Urinary bladder (tissue), 3 donors: ENCODE measurements at regions not wholly inside any gene's neighbourhood (a gene's known extent, or its start where the extent isn't known, plus 50 kb on each side); places are given as distances from the start of the nearest gene placed in this dataset.
A peak's percentile ranks its signal among the peaks of the same experiment; 100 is the strongest.

Experiments used
- DNase-seq: peaks from one replicate; pipeline ENCODE4 v3.0.0-alpha.2; 2015; ENCODE audit errors: extremely low spot score
- H3K27ac ChIP-seq: one replicate; pipeline ENCODE4 v1.5.1; 2013; ENCODE audit warnings: low read depth, mild to moderate bottlenecking, moderate library complexity
- H3K36me3 ChIP-seq: one replicate; pipeline ENCODE4 v1.6.1; 2013; ENCODE audit warnings: mild to moderate bottlenecking, moderate library complexity; ENCODE audit not compliant: insufficient read depth
- H3K4me1 ChIP-seq: one replicate; pipeline ENCODE4 v1.6.1; 2013; ENCODE audit warnings: mild to moderate bottlenecking, moderate library complexity; ENCODE audit not compliant: insufficient read depth
- H3K4me3 ChIP-seq: one replicate; pipeline ENCODE4 v1.5.1; 2013; ENCODE audit warnings: low read depth, low read length
- WGBS: extraction: QIAGEN DNeasy Blood & Tissue Kit; methylation state at CpG from one replicate; pipeline ENCODE4 v1.1.7; 2013; 5-methylcytosine and 5-hydroxymethylcytosine counted together
- donor health status: healthy with polysubstance abuse.
- donor health status: healthy.

- no peak overlapping the region for H3K27ac ChIP-seq
- H3K4me3 ChIP-seq, result no peak overlapping the region
- no peaks in the 10 kb centered on the region for H3K4me1 ChIP-seq
- WGBS, result 13% methylated on average over 2 of the region's 2 CpGs
- no peaks in the 10 kb centered on the region for H3K36me3 ChIP-seq
- no peak for DNase-seq
These were observed 638.5 kb upstream of the CAMK1G start for GRCh38 chr1:208944981-208945451.

- Histone ChIP-seq H3K36me3 (no peaks in the 10 kb centered on the region), H3K4me1 (no peaks in the 10 kb centered on the region), H3K4me3 (no peak overlapping the region), H3K27ac (no peak overlapping the region)
- 42% methylated on average over 3 of the region's 3 CpGs for WGBS
- DNase-seq, result no peak
These were observed 633.3 kb upstream of the CAMK1G start for GRCh38 chr1:208950206-208950605.

DNA sequence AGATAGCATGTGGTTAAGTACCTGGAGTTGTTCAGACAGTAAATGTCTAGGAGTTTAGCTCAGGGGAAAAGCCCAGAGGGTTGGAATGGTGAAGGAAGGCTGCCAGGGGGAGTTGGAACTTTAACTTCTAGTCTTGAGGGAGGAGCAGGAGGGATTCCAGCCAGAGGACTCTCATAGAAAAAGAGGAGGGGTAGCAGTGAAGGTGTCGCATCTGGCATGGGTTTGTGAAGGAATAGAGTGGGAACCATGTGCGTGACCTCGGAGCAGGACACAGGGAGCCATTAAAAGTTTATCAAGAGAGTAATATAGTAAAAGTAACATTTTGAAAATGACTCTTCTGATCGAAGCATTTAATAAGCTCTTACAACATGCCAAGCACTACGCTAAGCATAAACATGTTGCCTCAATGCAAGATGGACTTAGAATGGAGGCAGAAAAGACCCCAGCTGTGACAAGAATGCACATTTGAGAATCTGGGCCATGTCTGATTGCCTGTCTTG is 632.4 kb upstream of the CAMK1G start:
- no peak for DNase-seq
- 63% methylated on average over 5 of the region's 5 CpGs for WGBS
- Histone ChIP-seq H3K4me1 (no peaks in the 10 kb centered on the region), H3K27ac (no peak overlapping the region), H3K36me3 (no peaks in the 10 kb centered on the region), H3K4me3 (no peak overlapping the region)

DNA sequence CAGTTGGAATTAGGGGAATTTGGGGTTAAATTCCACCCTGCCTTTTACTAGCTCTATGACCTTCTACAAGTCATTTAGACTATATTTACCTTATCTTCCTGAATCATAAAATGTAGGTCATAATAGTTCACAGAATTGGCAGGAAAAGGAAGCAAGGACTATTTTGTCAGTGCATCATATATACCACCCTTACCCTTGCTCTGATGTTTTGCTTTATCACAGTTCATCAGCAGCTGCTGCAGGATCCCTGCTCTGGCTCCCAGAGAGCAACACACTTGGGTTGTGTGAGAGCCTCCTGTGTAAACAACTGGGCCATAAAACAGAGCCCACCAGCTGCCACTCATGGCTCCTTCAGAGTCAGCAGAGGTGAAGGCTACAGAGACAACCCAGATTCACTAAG is 631.6 kb upstream of the CAMK1G start:
- no peaks in the 10 kb centered on the region for H3K4me1 ChIP-seq
- no peak overlapping the region for H3K4me3 ChIP-seq
- H3K36me3 ChIP-seq, result no peaks in the 10 kb centered on the region
- H3K27ac ChIP-seq, result no peak overlapping the region
- no peak for DNase-seq

DNA sequence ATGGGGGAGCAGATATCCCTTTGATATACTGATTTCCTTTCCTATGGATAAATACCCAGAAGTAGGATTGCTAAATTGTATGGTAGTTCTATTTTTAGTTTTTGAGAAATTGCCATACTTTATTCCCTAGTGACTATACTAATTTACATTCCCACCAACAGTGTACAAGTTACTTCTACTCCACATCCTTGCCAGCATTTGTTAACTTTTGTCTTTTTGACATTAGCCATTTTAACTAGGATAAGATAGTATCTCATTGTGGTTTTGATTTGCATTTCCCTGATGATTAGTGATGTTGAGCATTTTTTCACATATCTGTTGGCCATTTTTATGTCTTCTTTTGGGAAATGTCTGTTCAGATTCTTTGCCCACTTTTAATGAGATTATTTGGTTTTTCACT is 620.6 kb upstream of the CAMK1G start:
- no peaks in the 10 kb centered on the region for H3K36me3 ChIP-seq
- H3K4me3 ChIP-seq, result no peak overlapping the region
- no peak for DNase-seq
- H3K27ac ChIP-seq, result no peak overlapping the region
- no peaks in the 10 kb centered on the region for H3K4me1 ChIP-seq

- Histone ChIP-seq H3K4me3 (no peak overlapping the region), H3K27ac (no peak overlapping the region), H3K36me3 (no peaks in the 10 kb centered on the region), H3K4me1 (no peaks in the 10 kb centered on the region)
- DNase-seq, result no peak
These were observed 618.2 kb upstream of the CAMK1G start for GRCh38 chr1:208965351-208965750.

GRCh38 chr1:208967334-208967733 is 616.2 kb upstream of the CAMK1G start:
- 88% methylated on average over 4 of the region's 4 CpGs for WGBS
- H3K27ac ChIP-seq, result no peak overlapping the region
- no peaks in the 10 kb centered on the region for H3K36me3 ChIP-seq
- no peaks in the 10 kb centered on the region for H3K4me1 ChIP-seq
- DNase-seq, result no peak
- H3K4me3 ChIP-seq, result no peak overlapping the region

DNA sequence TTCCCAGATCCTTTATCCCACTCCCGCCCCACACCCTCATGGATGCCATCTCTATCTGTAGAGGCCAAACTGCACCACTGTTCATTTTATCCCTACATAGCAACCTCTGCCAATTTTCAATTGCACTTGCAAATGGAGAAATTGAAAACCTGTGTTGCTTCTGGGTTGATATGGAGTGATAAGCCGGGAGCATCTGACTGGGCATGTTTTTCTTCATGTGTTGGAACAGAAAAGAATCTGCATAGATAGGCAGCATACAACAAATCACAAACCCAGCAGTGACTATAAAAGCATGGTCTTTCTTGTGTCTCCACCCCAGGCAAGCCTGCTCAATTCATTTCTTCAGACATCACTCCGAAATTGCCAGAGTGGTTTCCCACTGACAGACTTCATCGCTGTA is 608.8 kb upstream of the CAMK1G start:
- DNase-seq, result no peak
- Histone ChIP-seq H3K27ac (no peak overlapping the region), H3K36me3 (no peaks in the 10 kb centered on the region), H3K4me3 (no peak overlapping the region), H3K4me1 (no peaks in the 10 kb centered on the region)
- 85% methylated on average over 4 of the region's 4 CpGs for WGBS

DNA sequence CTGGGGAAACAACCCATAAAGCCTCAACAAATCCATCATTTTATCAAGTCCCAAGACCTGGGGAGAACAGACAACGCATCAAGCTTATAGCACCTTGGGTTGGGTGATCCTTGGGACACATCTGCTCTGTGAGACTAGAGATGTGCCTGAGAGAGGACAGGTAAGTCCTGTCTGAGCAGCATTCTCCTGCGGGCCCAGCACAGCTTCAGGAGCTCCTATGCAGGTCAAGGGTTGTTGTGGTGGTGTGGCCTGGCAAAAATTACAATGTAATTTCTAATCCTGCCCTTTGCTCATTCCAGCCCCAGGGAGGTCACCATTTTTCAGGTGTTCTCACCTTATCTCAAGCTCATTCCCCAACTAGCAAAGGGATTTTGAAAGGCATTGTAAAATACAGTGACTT is 608.1 kb upstream of the CAMK1G start:
- Histone ChIP-seq H3K4me1 (no peaks in the 10 kb centered on the region), H3K27ac (no peak overlapping the region), H3K4me3 (no peak overlapping the region), H3K36me3 (no peaks in the 10 kb centered on the region)
- WGBS, result 87% methylated on average over 2 of the region's 2 CpGs
- no peak for DNase-seq

DNA sequence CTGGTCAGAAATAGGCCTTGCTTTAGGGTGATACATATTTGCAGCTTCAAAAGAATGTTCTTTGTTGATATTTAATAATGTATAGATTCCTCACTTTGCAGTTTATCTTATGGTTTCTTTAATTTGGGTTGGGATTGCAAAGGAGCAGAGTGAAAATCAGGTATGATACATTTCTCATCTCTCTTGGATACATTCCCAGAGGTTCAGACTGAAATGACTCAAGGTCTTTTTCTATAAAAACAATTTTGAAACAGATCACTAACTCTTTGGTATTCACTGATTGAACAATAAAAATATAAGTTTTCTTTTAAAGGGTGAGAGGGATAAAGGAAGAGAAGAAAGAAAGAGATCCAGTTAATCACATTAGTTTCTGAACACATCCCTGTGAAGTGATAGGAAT is 606.5 kb upstream of the CAMK1G start:
- no peak overlapping the region for H3K27ac ChIP-seq
- H3K4me1 ChIP-seq, result no peaks in the 10 kb centered on the region
- no peak for DNase-seq
- H3K4me3 ChIP-seq, result no peak overlapping the region
- H3K36me3 ChIP-seq, result no peaks in the 10 kb centered on the region

GRCh38 chr1:208977638-208978256 is 605.8 kb upstream of the CAMK1G start:
- no peak overlapping the region for H3K4me3 ChIP-seq
- no peak for DNase-seq
- WGBS, result 97% methylated on average over 3 of the region's 3 CpGs
- H3K27ac ChIP-seq, result no peak overlapping the region
- H3K4me1 ChIP-seq, result no peaks in the 10 kb centered on the region
- no peaks in the 10 kb centered on the region for H3K36me3 ChIP-seq

DNA sequence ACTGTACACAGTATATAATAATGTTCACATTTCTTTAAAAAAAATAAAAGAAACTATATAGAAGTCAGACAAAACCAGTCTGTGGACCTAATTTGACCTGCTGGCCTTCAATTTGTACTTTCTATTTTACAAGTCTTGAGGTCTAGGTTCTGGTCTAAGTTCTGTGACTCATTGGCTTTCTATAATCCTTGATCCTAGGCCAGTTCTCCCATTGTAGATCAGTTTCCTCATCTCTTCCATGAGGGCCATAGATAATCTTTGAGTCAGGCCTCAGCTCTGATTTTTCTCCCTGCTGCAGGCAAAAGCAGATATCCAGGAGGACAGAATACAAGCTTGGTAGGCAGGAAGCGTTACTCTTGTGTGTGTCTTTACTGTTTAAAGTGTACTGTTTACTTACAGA is 603.7 kb upstream of the CAMK1G start:
- no peak for DNase-seq
- Histone ChIP-seq H3K4me3 (no peak overlapping the region), H3K4me1 (no peaks in the 10 kb centered on the region), H3K36me3 (no peaks in the 10 kb centered on the region), H3K27ac (no peak overlapping the region)
- WGBS, result 80% methylated on average over 1 of the region's 1 CpG

GRCh38 chr1:208980605-208981004 is 602.9 kb upstream of the CAMK1G start:
- 76% methylated on average over 1 of the region's 1 CpG for WGBS
- Histone ChIP-seq H3K4me3 (no peak overlapping the region), H3K4me1 (no peaks in the 10 kb centered on the region), H3K27ac (no peak overlapping the region), H3K36me3 (no peaks in the 10 kb centered on the region)
- DNase-seq, result no peak

- Histone ChIP-seq H3K4me1 (no peaks in the 10 kb centered on the region), H3K27ac (no peak overlapping the region), H3K4me3 (no peak overlapping the region), H3K36me3 (no peaks in the 10 kb centered on the region)
- DNase-seq, result no peak
- 51% methylated on average over 1 of the region's 1 CpG for WGBS
These were observed 598.3 kb upstream of the CAMK1G start for GRCh38 chr1:208985231-208985630.

- no peak overlapping the region for H3K27ac ChIP-seq
- peak overlapping the region; percentile 37 for H3K4me3 ChIP-seq
- peak; percentile 7 for DNase-seq
- H3K4me1 ChIP-seq, result no peaks in the 10 kb centered on the region
- H3K36me3 ChIP-seq, result no peaks in the 10 kb centered on the region
- 3% methylated on average over 3 of the region's 3 CpGs for WGBS
These were observed 594.7 kb upstream of the CAMK1G start for GRCh38 chr1:208988811-208989222.
